ENCODE measurements at regions not wholly inside any gene's neighbourhood (a gene's known extent, or its start where the extent isn't known, plus 50 kb on each side); places are given as distances from the start of the nearest gene placed in this dataset.

GRCh38 chr7:68601826-68602225 is 996.4 kb upstream of the AUTS2 start:
- TF ChIP-seq POLR2AphosphoS5 (IDR thresholded peaks at IDR 0.05; ENCODE audit: low read depth, low read length): no peak
- no peak for TF ChIP-seq REST (IDR thresholded peaks at IDR 0.05; ENCODE audit: insufficient read depth in 1 of 2, low read depth in 2 of 2, low read length in 2 of 2)
- no peak for TF ChIP-seq TAF1 (IDR thresholded peaks at IDR 0.05; ENCODE audit: borderline replicate concordance, insufficient read depth, low read length)
- no peak for TF ChIP-seq FOXP2 (optimal IDR thresholded peaks at IDR 0.05; ENCODE audit: borderline replicate concordance, extremely low read depth, extremely low read length, insufficient read depth)
- no peak for TF ChIP-seq SIN3A (IDR thresholded peaks at IDR 0.05; ENCODE audit: borderline replicate concordance, insufficient read depth, low read length)

Data from PFSK-1 (cell line).